ENCODE measurements at regions not wholly inside any gene's neighbourhood (a gene's known extent, or its start where the extent isn't known, plus 50 kb on each side); places are given as distances from the start of the nearest gene placed in this dataset.

DNA sequence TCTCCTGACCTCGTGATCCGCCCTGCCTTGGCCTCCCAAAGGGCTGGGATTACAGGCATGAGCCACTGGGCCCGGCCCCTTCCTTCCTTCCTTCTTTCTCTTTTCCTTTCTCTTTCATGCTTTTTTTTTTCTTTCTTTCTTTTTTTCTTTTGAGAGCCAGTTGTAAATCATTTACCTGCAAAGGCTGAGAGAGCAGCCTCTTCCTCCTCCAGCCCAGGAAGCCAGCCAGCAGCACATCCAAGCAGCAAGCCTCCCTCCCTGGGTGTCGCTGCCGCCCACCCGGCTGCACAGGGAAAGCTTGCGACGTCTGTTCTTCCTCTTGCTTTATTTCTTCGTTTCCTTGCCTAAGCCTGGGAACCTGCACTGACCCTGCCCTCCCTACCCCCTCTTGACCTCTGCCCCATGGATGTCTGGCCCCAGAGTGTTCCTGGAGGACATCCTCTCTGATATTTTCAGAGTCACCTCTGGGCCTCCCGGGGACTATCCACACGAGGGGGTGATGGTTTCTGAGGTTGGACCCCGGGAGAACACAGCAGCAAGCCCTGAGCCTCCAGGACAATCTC lies 62.8 kb upstream of the MYL10 start:
- Histone ChIP-seq H4K91ac (replicated peaks; ENCODE audit: insufficient read length, low read length) (peak overlapping the region; percentile 54), H3K14ac (ENCODE audit: insufficient read length) (no peak overlapping the region), H4K5ac (ENCODE audit: insufficient read length, low read depth, low read length) (no peak overlapping the region), H2BK15ac (ENCODE audit: low read length) (0 out of 2 replicates have a peak overlapping the region, but pooled peaks have one; percentile 3), H4K20me1 (replicated peaks in 1 of 2; ENCODE audit: control insufficient read depth in 1 of 2, insufficient read depth in 2 of 2, low read length in 2 of 2) (peaks cover 0 to 3% of the 10 kb centered on the region in 2 experiments), H3K9ac (replicated peaks in 1 of 4; ENCODE audit: extremely low read depth in 1 of 4, low read depth in 3 of 4, low read length in 3 of 4) (no peak overlapping the region; a peak in 1 of 7 replicates), H3K79me2 (ENCODE audit: control insufficient read depth in 1 of 2, insufficient read depth in 2 of 2, low read length in 2 of 2) (no peaks in the 10 kb centered on the region; a peak in 1 of 4 replicates), H3K36me3 (ENCODE audit: control insufficient read depth in 2 of 4, insufficient read depth in 4 of 4, low read length in 3 of 4) (no peaks in the 10 kb centered on the region), H2BK20ac (ENCODE audit: low read length) (no peak overlapping the region), H3K79me1 (ENCODE audit: low read depth, low read length) (no peaks in the 10 kb centered on the region), H3K4me2 (ENCODE audit: insufficient read depth in 1 of 2, low read depth in 2 of 2, low read length in 2 of 2) (no peak overlapping the region), H3K18ac (ENCODE audit: extremely low read depth, low read length) (no peak overlapping the region; the same call in 1 of the 2 replicates), H2AFZ (ENCODE audit: low read length) (no peak overlapping the region), H4K8ac (ENCODE audit: extremely low read depth, insufficient read depth, low read length) (no peak overlapping the region), H3K9me3 (ENCODE audit: insufficient read depth in 2 of 2, low read depth in 1 of 2, low read length in 1 of 2) (no peaks in the 10 kb centered on the region), H2BK5ac (ENCODE audit: low read depth, low read length) (no peak overlapping the region), H3K4ac (replicated peaks; ENCODE audit: insufficient read length, low read depth, low read length) (no peak overlapping the region), H2AK5ac (ENCODE audit: low read depth, low read length) (no peak overlapping the region), H3K4me3 (ENCODE audit: extremely low read depth in 1 of 4, insufficient read depth in 2 of 4, low read depth in 3 of 4, low read length in 4 of 4) (no peak overlapping the region), H3K23me2 (ENCODE audit: low read depth, low read length) (0 out of 2 replicates have a peak, but pooled peaks cover 2% of the 10 kb centered on the region), H3K27me3 (replicated peaks in 1 of 4; ENCODE audit: control insufficient read depth in 3 of 4, extremely low read depth in 1 of 4, insufficient read depth in 3 of 4, low read length in 3 of 4) (peaks cover 0 to 2% (median 0%) of the 10 kb centered on the region in 4 experiments; a peak in 1 of 7 replicates), H3K4me1 (replicated peaks in 1 of 4; ENCODE audit: control insufficient read depth in 3 of 4, insufficient read depth in 4 of 4, low read length in 3 of 4) (no peaks in the 10 kb centered on the region; a peak in 2 of 7 replicates), H3K27ac (ENCODE audit: low read depth, low read length) (no peak overlapping the region), H3K23ac (ENCODE audit: insufficient read length) (no peak overlapping the region), H3K56ac (replicated peaks; ENCODE audit: insufficient read length, low read depth, low read length) (no peak overlapping the region), H2BK120ac (replicated peaks; ENCODE audit: low read depth, low read length) (no peak overlapping the region), H2BK12ac (ENCODE audit: low read depth, low read length) (no peak overlapping the region)
- ChIA-PET CTCF (ENCODE audit: partially characterized antibody) (interaction anchor here (1.0 to 1.5 kb wide), 3 partner anchors 15 to 89 kb away, joined by 3 to 4 read pairs (median 3); no protein-coding TSS in a partner anchor), POLR2A (ENCODE audit: partially characterized antibody) (interaction anchor here (0.6 to 1.1 kb wide), 2 partner anchors 52 to 120 kb away, joined by 3 to 4 read pairs; no protein-coding TSS in a partner anchor)
- FAIRE-seq (no peak), DNase-seq (ENCODE audit: low read depth in 1 of 2, low spot score in 2 of 2) (no peak)
- WGBS, 2 experiments (ENCODE audit: extremely low coverage in 1 of 2, insufficient coverage in 1 of 2, insufficient read length in 1 of 2, insufficient replicate concordance in 2 of 2, low coverage in 1 of 2, low lambda C conversion rate in 2 of 2, missing lambda C conversion rate in 1 of 2): 86% methylated on average over 12 of the region's 12 CpGs; no CpG with 5 or more reads in 1 of the 2 experiments
- TF ChIP-seq POU5F1 (IDR thresholded peaks at IDR 0.05; ENCODE audit: low read depth, low read length): no peak
- TF ChIP-seq JUND (IDR thresholded peaks at IDR 0.05; ENCODE audit: low read length): no peak
- no peak for TF ChIP-seq SAP30 (IDR thresholded peaks at IDR 0.05; ENCODE audit: insufficient read depth, insufficient replicate concordance, low read length)
- TF ChIP-seq KDM4A (IDR thresholded peaks at IDR 0.05; ENCODE audit: low read depth, low read length, severe bottlenecking): no peak
- TF ChIP-seq CBX5 (IDR thresholded peaks at IDR 0.05; ENCODE audit: low read depth, low read length): no peak
- TF ChIP-seq, protein P1, sequence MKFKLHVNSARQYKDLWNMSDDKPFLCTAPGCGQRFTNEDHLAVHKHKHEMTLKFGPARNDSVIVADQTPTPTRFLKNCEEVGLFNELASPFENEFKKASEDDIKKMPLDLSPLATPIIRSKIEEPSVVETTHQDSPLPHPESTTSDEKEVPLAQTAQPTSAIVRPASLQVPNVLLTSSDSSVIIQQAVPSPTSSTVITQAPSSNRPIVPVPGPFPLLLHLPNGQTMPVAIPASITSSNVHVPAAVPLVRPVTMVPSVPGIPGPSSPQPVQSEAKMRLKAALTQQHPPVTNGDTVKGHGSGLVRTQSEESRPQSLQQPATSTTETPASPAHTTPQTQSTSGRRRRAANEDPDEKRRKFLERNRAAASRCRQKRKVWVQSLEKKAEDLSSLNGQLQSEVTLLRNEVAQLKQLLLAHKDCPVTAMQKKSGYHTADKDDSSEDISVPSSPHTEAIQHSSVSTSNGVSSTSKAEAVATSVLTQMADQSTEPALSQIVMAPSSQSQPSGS (IDR thresholded peaks at IDR 0.05; ENCODE audit: low read length): no peak
- no peak for TF ChIP-seq EZH2 (IDR thresholded peaks at IDR 0.05; ENCODE audit: low read depth, low read length, severe bottlenecking)
- no peak for TF ChIP-seq POLR2AphosphoS5 (IDR thresholded peaks at IDR 0.05; ENCODE audit: low read depth, low read length)
- no peak for TF ChIP-seq NRF1 (IDR thresholded peaks at IDR 0.05; ENCODE audit: low read depth, low read length)
- no peak for TF ChIP-seq RNF2 (IDR thresholded peaks at IDR 0.05; ENCODE audit: borderline replicate concordance, low read depth, low read length, missing control alignments, poor library complexity, severe bottlenecking)
- no peak for TF ChIP-seq SRF (IDR thresholded peaks at IDR 0.05; ENCODE audit: low read depth, low read length)
